ENCODE measurements at regions not wholly inside any gene's neighbourhood (a gene's known extent, or its start where the extent isn't known, plus 50 kb on each side); places are given as distances from the start of the nearest gene placed in this dataset.
"Not testable (repeated sequence)": the region's sequence is repeated elsewhere in the genome, so short reads cannot be mapped to it uniquely, and the experiment has no call there.

GRCh38 chr2:228522977-228523376 lies 341.5 kb upstream of the SPHKAP start:
- Histone ChIP-seq H3K9me3 (peaks cover 0 to 7% (median 0%) of the 10 kb centered on the region in 4 donors), H3K4me1 (no peaks in the 10 kb centered on the region), H3K27me3 (no peaks in the 10 kb centered on the region), H3K4me3 (no peak overlapping the region), H3K27ac (no peak overlapping the region), H3K36me3 (no peaks in the 10 kb centered on the region)
- 94 to 96% methylated on average over 3 of the region's 3 CpGs for WGBS, 2 donors
- TF ChIP-seq POLR2AphosphoS5 (IDR thresholded peaks at IDR 0.05) (no peak), EP300 (IDR thresholded peaks at IDR 0.05) (no peak), POLR2A (IDR thresholded peaks at IDR 0.05) (no peak)
- TF ChIP-seq, protein P1, sequence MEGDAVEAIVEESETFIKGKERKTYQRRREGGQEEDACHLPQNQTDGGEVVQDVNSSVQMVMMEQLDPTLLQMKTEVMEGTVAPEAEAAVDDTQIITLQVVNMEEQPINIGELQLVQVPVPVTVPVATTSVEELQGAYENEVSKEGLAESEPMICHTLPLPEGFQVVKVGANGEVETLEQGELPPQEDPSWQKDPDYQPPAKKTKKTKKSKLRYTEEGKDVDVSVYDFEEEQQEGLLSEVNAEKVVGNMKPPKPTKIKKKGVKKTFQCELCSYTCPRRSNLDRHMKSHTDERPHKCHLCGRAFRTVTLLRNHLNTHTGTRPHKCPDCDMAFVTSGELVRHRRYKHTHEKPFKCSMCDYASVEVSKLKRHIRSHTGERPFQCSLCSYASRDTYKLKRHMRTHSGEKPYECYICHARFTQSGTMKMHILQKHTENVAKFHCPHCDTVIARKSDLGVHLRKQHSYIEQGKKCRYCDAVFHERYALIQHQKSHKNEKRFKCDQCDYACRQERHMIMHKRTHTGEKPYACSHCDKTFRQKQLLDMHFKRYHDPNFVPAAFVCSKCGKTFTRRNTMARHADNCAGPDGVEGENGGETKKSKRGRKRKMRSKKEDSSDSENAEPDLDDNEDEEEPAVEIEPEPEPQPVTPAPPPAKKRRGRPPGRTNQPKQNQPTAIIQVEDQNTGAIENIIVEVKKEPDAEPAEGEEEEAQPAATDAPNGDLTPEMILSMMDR (IDR thresholded peaks at IDR 0.05): no peak
- DNase-seq (no peak), ATAC-seq (ENCODE audit: low FRiP score in 2 of 2) (no peak)

GRCh38 chr2:228522276-228522675 lies 340.8 kb upstream of the SPHKAP start:
- Histone ChIP-seq H3K4me3 (no peak overlapping the region), H3K4me1 (no peaks in the 10 kb centered on the region), H3K27ac (no peak overlapping the region), H3K9me3 (peaks cover 0 to 7% (median 0%) of the 10 kb centered on the region in 4 donors), H3K36me3 (no peaks in the 10 kb centered on the region), H3K27me3 (no peaks in the 10 kb centered on the region)
- no peak for DNase-seq
- WGBS, 2 donors: 55 to 58% methylated on average over 2 of the region's 2 CpGs
- no peak for ATAC-seq (ENCODE audit: low FRiP score in 2 of 2)
- TF ChIP-seq, protein P1 (IDR thresholded peaks at IDR 0.05): no peak
- TF ChIP-seq POLR2AphosphoS5 (IDR thresholded peaks at IDR 0.05) (no peak), POLR2A (IDR thresholded peaks at IDR 0.05) (no peak), EP300 (IDR thresholded peaks at IDR 0.05) (no peak)

DNA sequence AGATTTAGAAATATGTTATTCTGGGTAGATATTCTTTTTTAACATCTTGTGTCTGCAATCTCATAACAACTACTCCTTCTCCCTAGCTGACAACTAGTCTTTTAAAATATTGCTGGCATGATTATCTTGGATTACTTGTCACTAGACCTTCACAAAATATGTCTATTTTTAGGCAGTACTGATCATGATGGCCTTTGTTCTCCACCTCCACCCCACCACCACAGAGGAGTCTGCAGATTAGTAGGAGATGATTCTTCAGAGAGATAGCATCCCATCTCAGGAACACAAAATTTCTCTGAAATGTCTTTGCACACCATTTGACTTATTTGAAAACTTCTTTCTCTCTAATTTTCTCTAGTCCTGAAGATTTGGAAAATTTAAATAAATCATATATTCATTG lies 338.1 kb upstream of the SPHKAP start:
- no peaks in the 10 kb centered on the region for H3K4me1 ChIP-seq
- H3K9me3 ChIP-seq: peaks cover 0 to 7% (median 0%) of the 10 kb centered on the region in 4 donors
- TF ChIP-seq POLR2AphosphoS5 (IDR thresholded peaks at IDR 0.05): no peak
- TF ChIP-seq, protein P1 (IDR thresholded peaks at IDR 0.05): no peak
- no peak for TF ChIP-seq POLR2A (IDR thresholded peaks at IDR 0.05)
- TF ChIP-seq EP300 (IDR thresholded peaks at IDR 0.05): no peak
- no peak for ATAC-seq (ENCODE audit: low FRiP score in 2 of 2)
- H3K4me3 ChIP-seq: no peak overlapping the region
- H3K36me3 ChIP-seq: no peaks in the 10 kb centered on the region
- H3K27me3 ChIP-seq: no peaks in the 10 kb centered on the region
- H3K27ac ChIP-seq: no peak overlapping the region
- no peak for DNase-seq

- no peak for TF ChIP-seq POLR2A (IDR thresholded peaks at IDR 0.05)
- no peak for TF ChIP-seq EP300 (IDR thresholded peaks at IDR 0.05)
- no peak for TF ChIP-seq POLR2AphosphoS5 (IDR thresholded peaks at IDR 0.05)
- TF ChIP-seq, protein P1 (IDR thresholded peaks at IDR 0.05): no peak
- no peak overlapping the region for H3K27ac ChIP-seq
- H3K4me3 ChIP-seq: no peak overlapping the region
- H3K36me3 ChIP-seq: no peaks in the 10 kb centered on the region
- no peaks in the 10 kb centered on the region for H3K27me3 ChIP-seq
- DNase-seq (no peak), ATAC-seq (ENCODE audit: low FRiP score in 2 of 2) (no peak)
- WGBS, 2 donors: 59 to 77% methylated on average over 1 of the region's 1 CpG
- H3K4me1 ChIP-seq: no peaks in the 10 kb centered on the region
- H3K9me3 ChIP-seq: no peaks in the 10 kb centered on the region
These were observed 334.5 kb upstream of the SPHKAP start for GRCh38 chr2:228516019-228516418.

DNA sequence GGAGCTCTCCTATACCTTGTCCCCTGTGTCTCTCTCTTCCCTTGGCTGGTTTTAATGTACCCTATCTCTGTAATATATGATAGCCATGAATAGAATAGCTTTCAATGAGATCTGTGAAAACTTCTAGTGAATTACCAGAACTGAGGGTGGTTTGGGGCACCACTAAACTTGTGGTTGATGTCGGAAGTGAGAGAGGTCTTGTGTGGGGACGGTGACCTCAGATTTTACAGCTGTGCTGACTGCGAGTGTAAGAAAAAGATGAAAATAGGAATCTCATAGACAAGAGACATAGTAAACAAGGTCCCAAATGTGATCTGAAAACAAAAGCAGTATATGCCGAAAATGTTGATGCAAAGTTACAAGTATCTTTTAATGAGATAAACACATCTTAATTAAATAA lies 332.0 kb upstream of the SPHKAP start:
- not testable (repeated sequence) for H3K9me3 ChIP-seq

More for the DNA sequence above, 332.0 kb upstream of the SPHKAP start:
- not testable (repeated sequence) for H3K27me3 ChIP-seq; H3K4me3 ChIP-seq; H3K36me3 ChIP-seq; H3K27ac ChIP-seq; DNase-seq; H3K4me1 ChIP-seq; ATAC-seq (ENCODE audit: low FRiP score in 2 of 2)
- WGBS, 2 donors: 88 to 90% methylated on average over 4 of the region's 4 CpGs
